Smooth muscle cell (in vitro differentiated cells): ENCODE measurements at regions not wholly inside any gene's neighbourhood (a gene's known extent, or its start where the extent isn't known, plus 50 kb on each side); places are given as distances from the start of the nearest gene placed in this dataset.
"Not testable (repeated sequence)": the region's sequence is repeated elsewhere in the genome, so short reads cannot be mapped to it uniquely, and the experiment has no call there.

Source experiments
- DNase-seq: peaks from one replicate; lab custom pipeline; 2025; ENCODE audit not compliant: unreplicated experiment; lab: John Stamatoyannopoulos, UW
- H2AFZ ChIP-seq: fragments of 200-600 bp; sonication (generic); 2 replicates; pipeline ENCODE4 v1.6.0; 2016; ENCODE audit warnings: antibody characterized with exemption, low read depth, mild to moderate bottlenecking
- H3F3A ChIP-seq: fragments of 200-600 bp; sonication (generic); 2 replicates; pipeline ENCODE4 v1.6.0; 2017; ENCODE audit warnings: antibody characterized with exemption, low read depth
- H3K27ac ChIP-seq: fragments of 200-600 bp; sonication (generic); 2 replicates; pipeline ENCODE4 v1.5.1; 2016; ENCODE audit warnings: low read depth, mild to moderate bottlenecking
- H3K27me3 ChIP-seq: fragments of 200-600 bp; sonication (generic); 2 replicates; pipeline ENCODE4 v1.6.1; 2016; ENCODE audit warnings: low read depth, mild to moderate bottlenecking
- H3K36me3 ChIP-seq: fragments of 200-600 bp; sonication (generic); 2 replicates; pipeline ENCODE4 v1.5.1; 2016; ENCODE audit warnings: low read depth
- H3K4me1 ChIP-seq: fragments of 200-600 bp; sonication (generic); 2 replicates; pipeline ENCODE4 v1.5.1; 2016; ENCODE audit warnings: low read depth
- H3K4me2 ChIP-seq: fragments of 200-600 bp; sonication (generic); 2 replicates; pipeline ENCODE4 v1.6.0; 2016; ENCODE audit warnings: mild to moderate bottlenecking
- H3K4me3 ChIP-seq: fragments of 200-600 bp; sonication (generic); 2 replicates; pipeline ENCODE4 v1.5.1; 2016; ENCODE audit warnings: mild to moderate bottlenecking
- H3K79me2 ChIP-seq: fragments of 200-600 bp; sonication (generic); 2 replicates; pipeline ENCODE4 v1.6.0; 2016; ENCODE audit warnings: low read depth, mild to moderate bottlenecking
- H3K9ac ChIP-seq: fragments of 200-600 bp; sonication (generic); 2 replicates; pipeline ENCODE4 v1.6.0; 2016; ENCODE audit warnings: low read depth
- H3K9me3 ChIP-seq: fragments of 200-600 bp; sonication (generic); replicated peaks from 2 replicates; pipeline ENCODE4 v1.5.1; 2016; ENCODE audit warnings: low read depth
- H4K20me1 ChIP-seq: fragments of 200-600 bp; sonication (generic); 2 replicates; pipeline ENCODE4 v1.6.0; 2016; ENCODE audit warnings: low read depth
- WGBS: methylation state at CpG from one replicate; pipeline ENCODE4 v1.1.7; 2016; ENCODE audit warnings: low lambda C conversion rate; 5-methylcytosine and 5-hydroxymethylcytosine counted together
- TF ChIP-seq, protein P1 (sequence below): fragments of 200-600 bp; sonication (generic); IDR thresholded peaks from 2 replicates; pipeline ENCODE4 v1.5.1; 2017; ENCODE audit warnings: borderline replicate concordance, mild to moderate bottlenecking, antibody characterized with exemption; ENCODE audit not compliant: insufficient read depth, poor library complexity, severe bottlenecking

DNA sequence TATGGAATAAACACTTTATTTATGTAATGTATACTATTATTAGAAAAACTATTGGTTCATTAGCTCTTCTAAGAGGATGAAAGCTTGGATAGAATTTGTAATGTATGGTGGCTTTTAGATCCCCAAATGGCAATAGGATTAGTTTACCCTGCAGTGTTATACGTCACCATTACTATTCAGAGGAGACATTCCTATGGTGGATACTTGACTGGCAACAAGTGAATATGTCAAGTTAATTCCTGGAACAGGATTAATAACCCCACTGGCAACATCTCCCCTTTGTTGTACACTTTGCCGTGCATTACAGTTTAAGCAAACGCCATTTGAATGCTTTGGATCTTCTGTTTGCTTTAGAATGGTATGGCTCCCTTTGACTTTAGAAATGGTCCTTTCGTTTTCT lies 420.3 kb downstream of the FAM47B start:
- H4K20me1 ChIP-seq, result no peaks in the 10 kb centered on the region
- no peak overlapping the region for H3K27ac ChIP-seq
- H3K79me2 ChIP-seq, result no peaks in the 10 kb centered on the region
- no peak overlapping the region for H3K4me2 ChIP-seq
- WGBS, result 80% methylated on average over 4 of the region's 4 CpGs
- H3K27me3 ChIP-seq, result no peaks in the 10 kb centered on the region
- TF ChIP-seq, protein P1, sequence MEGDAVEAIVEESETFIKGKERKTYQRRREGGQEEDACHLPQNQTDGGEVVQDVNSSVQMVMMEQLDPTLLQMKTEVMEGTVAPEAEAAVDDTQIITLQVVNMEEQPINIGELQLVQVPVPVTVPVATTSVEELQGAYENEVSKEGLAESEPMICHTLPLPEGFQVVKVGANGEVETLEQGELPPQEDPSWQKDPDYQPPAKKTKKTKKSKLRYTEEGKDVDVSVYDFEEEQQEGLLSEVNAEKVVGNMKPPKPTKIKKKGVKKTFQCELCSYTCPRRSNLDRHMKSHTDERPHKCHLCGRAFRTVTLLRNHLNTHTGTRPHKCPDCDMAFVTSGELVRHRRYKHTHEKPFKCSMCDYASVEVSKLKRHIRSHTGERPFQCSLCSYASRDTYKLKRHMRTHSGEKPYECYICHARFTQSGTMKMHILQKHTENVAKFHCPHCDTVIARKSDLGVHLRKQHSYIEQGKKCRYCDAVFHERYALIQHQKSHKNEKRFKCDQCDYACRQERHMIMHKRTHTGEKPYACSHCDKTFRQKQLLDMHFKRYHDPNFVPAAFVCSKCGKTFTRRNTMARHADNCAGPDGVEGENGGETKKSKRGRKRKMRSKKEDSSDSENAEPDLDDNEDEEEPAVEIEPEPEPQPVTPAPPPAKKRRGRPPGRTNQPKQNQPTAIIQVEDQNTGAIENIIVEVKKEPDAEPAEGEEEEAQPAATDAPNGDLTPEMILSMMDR, result no peak
- no peak overlapping the region for H3K9ac ChIP-seq
- H2AFZ ChIP-seq, result no peak overlapping the region
- no peak for DNase-seq
- no peaks in the 10 kb centered on the region for H3K9me3 ChIP-seq
- no peaks in the 10 kb centered on the region for H3F3A ChIP-seq
- no peak overlapping the region for H3K4me3 ChIP-seq
- no peaks in the 10 kb centered on the region for H3K4me1 ChIP-seq
- H3K36me3 ChIP-seq, result no peaks in the 10 kb centered on the region

DNA sequence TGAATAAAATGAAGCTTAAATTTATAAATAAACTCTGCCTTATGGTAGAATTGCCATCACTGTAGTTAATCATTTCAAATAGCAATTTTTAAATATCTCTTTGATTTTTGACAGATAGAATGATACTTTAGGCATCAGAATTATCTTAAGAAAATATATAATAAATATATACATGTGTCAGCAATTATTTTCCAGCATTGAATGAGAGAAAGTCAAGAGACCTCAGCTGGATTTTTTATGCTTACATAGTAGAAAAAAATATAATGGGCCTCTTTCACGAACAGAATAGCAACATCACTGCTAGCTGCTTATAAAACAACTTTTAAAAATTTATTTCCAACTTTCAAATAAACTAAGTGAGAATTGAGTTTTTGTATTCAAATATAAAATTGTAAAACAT lies 424.0 kb upstream of the MAGEB16 start:
- DNase-seq, result no peak
- H3K4me2 ChIP-seq, result no peak overlapping the region
- no peaks in the 10 kb centered on the region for H3K36me3 ChIP-seq
- no peaks in the 10 kb centered on the region for H3K27me3 ChIP-seq
- no peaks in the 10 kb centered on the region for H3K9me3 ChIP-seq
- H3K4me3 ChIP-seq, result no peak overlapping the region
- WGBS, result 47% methylated on average over 1 of the region's 1 CpG
- H3K9ac ChIP-seq, result no peak overlapping the region
- no peaks in the 10 kb centered on the region for H4K20me1 ChIP-seq
- H3K4me1 ChIP-seq, result no peaks in the 10 kb centered on the region
- no peak overlapping the region for H2AFZ ChIP-seq
- TF ChIP-seq, protein P1, result no peak
- no peak overlapping the region for H3K27ac ChIP-seq
- no peaks in the 10 kb centered on the region for H3K79me2 ChIP-seq
- no peaks in the 10 kb centered on the region for H3F3A ChIP-seq

DNA sequence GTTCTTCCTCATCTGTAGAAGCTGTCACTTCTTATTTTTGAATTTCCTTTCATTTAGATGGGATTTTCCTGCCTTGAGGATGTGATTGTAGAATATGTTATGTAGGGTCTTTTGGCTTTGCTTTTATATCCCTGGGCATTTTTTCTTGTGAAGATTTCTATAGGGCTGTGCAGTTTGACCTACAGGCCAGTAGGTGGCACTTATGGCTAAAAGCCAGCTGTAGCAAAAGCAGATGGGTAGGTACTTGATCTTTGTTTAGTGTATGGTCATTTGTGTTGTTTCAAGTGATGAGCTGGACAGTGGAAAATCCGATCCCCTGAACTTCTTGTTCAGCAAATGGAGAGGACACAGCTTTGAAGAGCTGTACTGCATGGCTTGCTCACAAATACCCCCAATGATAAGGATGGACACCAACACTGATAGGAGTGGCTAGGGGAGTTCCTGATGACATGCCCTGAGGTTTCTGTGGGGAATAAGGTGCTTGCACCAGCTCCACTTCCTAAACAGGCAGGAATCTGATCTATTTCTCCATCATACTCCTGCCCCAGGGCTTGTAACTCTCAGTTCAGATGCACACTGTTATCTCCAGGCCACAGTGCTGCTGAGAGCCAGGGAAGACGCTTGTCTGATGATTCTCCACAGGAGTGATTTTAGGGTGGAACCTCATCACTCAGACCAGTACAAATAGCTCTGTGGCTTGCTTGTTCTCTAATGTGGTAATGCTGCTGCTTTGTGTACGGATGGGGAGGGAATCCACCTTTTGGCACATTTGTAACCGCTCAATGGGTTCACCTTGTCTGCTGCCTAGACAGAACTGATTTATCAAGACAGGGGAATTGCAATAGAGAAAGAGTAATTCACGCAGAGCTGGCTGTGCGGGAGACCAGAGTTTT lies 417.1 kb upstream of the MAGEB16 start:
- WGBS, result 51% methylated on average over 6 of the region's 6 CpGs
- Histone ChIP-seq H3K36me3 (no peaks in the 10 kb centered on the region), H3K27me3 (no peaks in the 10 kb centered on the region), H3K27ac (no peak overlapping the region), H4K20me1 (no peaks in the 10 kb centered on the region), H3K4me2 (no peak overlapping the region), H3K79me2 (no peaks in the 10 kb centered on the region), H3K9me3 (no peaks in the 10 kb centered on the region), H3F3A (no peaks in the 10 kb centered on the region), H3K9ac (no peak overlapping the region), H2AFZ (no peak overlapping the region), H3K4me3 (no peak overlapping the region), H3K4me1 (no peaks in the 10 kb centered on the region)
- TF ChIP-seq, protein P1, result peak; percentile 60
- DNase-seq, result no peak

DNA sequence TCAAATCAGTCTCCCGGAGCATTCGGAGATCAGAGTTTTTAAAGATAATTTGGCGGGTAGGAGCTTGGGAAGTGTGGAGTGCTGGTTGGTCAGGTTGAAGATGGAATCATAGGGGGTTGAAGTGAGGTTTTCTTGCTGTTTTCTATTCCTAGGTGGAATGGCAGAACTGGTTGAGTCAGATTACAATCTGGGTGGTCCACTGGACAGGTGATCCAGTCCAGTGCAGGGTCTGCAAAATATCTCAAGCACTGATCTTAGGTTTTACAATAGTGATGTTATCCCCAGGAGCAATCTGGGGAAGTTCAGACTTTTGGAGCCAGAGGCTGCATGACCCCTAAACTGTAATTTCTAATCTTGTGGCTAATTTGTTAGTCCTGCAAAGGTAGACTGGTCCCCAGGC lies 416.4 kb upstream of the MAGEB16 start:
- H3K4me3 ChIP-seq, H3K4me1 ChIP-seq, H3K27me3 ChIP-seq, H3K9me3 ChIP-seq, H3F3A ChIP-seq, H3K9ac ChIP-seq, H3K36me3 ChIP-seq, H3K4me2 ChIP-seq, H3K27ac ChIP-seq, H2AFZ ChIP-seq, H3K79me2 ChIP-seq, DNase-seq, H4K20me1 ChIP-seq: not testable (repeated sequence)
- 68% methylated on average over 3 of the region's 3 CpGs for WGBS
